Mucosa of rectum (tissue), 2 donors: ENCODE measurements at regions not wholly inside any gene's neighbourhood (a gene's known extent, or its start where the extent isn't known, plus 50 kb on each side); places are given as distances from the start of the nearest gene placed in this dataset.
"Not testable (repeated sequence)": the region's sequence is repeated elsewhere in the genome, so short reads cannot be mapped to it uniquely, and the experiment has no call there.

ENCODE experiments used
- H3K27ac ChIP-seq, 2 donors: one replicate each; pipeline ENCODE4 v1.7.0; 2013; ENCODE audit warnings: inconsistent platforms in 2 of 2, low read depth in 2 of 2, low read length in 2 of 2
- H3K27me3 ChIP-seq, 2 donors: one replicate each; pipeline ENCODE4 v1.7.0; 2013; ENCODE audit warnings: low read length in 2 of 2; ENCODE audit not compliant: control insufficient read depth in 2 of 2, insufficient read depth in 2 of 2
- H3K36me3 ChIP-seq, 2 donors: one replicate each; pipeline ENCODE4 v1.7.0; 2013; ENCODE audit warnings: low read length in 2 of 2; ENCODE audit not compliant: control insufficient read depth in 2 of 2, insufficient read depth in 2 of 2
- H3K4me1 ChIP-seq, 2 donors: one replicate each; pipeline ENCODE4 v1.7.0; 2013; ENCODE audit warnings: low read length in 2 of 2, mild to moderate bottlenecking in 1 of 2; ENCODE audit not compliant: control insufficient read depth in 2 of 2, insufficient read depth in 2 of 2
- H3K4me3 ChIP-seq, 2 donors: one replicate each; pipeline ENCODE4 v1.7.0; 2013; ENCODE audit warnings: low read length in 2 of 2
- H3K9ac ChIP-seq, 2 donors: one replicate each; pipeline ENCODE4 v1.7.0; 2013; ENCODE audit warnings: low read length in 2 of 2, low read depth in 1 of 2, mild to moderate bottlenecking in 1 of 2
- H3K9me3 ChIP-seq, 2 donors: one replicate each; pipeline ENCODE4 v1.7.0; 2013; ENCODE audit warnings: low read length in 2 of 2; ENCODE audit not compliant: control insufficient read depth in 2 of 2
- donor health status: healthy.
- donor health status: Normal muscosa, but diverticular disease.

DNA sequence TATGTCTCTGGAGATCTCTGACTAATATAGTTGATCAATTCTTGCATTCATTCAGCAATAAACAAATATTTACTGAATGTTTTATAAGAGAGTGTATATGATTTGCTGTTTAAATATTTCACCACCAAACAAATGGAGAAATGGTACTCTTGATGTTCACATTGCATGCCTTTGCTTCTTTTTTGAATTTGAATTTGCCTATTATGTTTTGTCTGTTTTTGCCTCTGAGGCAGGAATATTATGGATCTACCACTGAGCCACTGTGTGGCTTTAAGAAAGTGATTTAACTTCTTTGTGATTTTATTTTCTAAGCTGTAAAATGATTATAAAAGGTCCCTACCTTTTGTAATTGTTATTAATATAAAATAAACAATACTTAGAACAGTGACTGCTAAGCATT lies 345.0 kb downstream of the DOK5 start:
- Histone ChIP-seq H3K4me1 (no peaks in the 10 kb centered on the region), H3K4me3 (no peak overlapping the region), H3K36me3 (no peaks in the 10 kb centered on the region), H3K9me3 (no peaks in the 10 kb centered on the region), H3K9ac (no peak overlapping the region), H3K27ac (no peak overlapping the region), H3K27me3 (no peaks in the 10 kb centered on the region)

DNA sequence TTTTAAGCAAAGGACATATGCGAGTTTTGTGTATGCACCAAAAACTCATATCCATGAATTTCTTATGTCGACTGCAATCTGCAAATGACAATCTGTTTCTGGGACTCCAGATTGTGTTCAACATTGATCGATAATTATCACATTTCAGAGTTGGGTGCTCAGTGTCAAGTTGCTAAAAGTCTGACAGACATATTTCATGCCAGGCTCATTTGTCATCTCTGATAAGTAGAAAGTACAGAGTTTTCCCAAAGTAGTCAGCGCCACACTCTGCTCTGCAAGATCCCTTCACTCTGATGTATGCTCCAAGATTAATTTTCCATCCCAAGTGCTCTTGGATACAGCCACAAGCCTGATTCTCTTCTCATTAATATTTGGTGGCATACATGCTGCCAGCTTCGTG lies 331.1 kb downstream of the DOK5 start:
- H3K27ac ChIP-seq: no peak overlapping the region
- H3K36me3 ChIP-seq: no peaks in the 10 kb centered on the region
- H3K4me1 ChIP-seq: no peaks in the 10 kb centered on the region
- H3K9me3 ChIP-seq: peaks cover 0 to 3% of the 10 kb centered on the region in 2 donors
- H3K9ac ChIP-seq: no peak overlapping the region
- no peaks in the 10 kb centered on the region for H3K27me3 ChIP-seq
- H3K4me3 ChIP-seq: no peak overlapping the region

DNA sequence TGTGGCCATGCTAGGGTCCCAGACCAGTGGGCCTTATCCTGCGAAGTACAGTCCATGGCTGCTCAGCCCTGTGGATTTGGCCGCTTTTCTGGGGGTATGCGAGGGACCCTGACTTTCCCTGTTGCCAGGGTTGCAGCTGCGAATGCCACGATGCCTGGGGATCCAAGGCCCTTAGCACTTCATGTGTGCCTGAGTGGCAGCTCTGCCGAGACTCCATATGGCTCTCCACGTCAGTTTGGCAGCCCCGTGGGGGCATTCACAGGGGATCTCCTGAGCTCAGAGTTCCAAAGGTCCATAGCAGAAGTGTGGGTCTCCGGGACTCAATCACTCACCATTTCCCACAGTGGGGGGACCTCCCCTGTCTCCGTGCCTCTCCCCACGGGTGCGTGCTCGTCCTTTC lies 319.5 kb downstream of the DOK5 start:
- H3K27ac ChIP-seq: no peak overlapping the region
- no peaks in the 10 kb centered on the region for H3K27me3 ChIP-seq
- no peaks in the 10 kb centered on the region for H3K9me3 ChIP-seq
- no peaks in the 10 kb centered on the region for H3K36me3 ChIP-seq
- no peak overlapping the region for H3K9ac ChIP-seq
- H3K4me3 ChIP-seq: no peak overlapping the region
- no peaks in the 10 kb centered on the region for H3K4me1 ChIP-seq

DNA sequence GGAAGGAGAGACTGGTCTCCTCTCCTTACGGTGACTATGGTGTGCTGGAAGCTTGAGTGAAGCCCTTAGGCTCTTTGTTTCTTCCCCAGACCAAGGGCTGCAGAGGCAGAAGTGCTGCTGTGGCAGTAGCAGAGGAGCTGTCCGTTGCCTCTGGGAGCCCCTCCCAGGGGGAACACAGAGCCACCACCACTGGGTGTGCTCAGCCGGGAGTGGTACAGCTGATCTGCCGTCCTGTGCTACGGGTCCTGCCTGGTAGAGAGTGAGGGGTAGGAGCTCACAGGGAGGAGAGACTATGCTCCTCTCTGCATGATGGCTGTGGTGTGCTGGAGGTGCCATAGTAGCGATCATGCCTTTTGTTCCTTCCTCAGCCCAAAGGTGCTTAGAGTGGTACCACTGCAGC lies 318.7 kb downstream of the DOK5 start:
- no peaks in the 10 kb centered on the region for H3K9me3 ChIP-seq
- H3K27me3 ChIP-seq: no peaks in the 10 kb centered on the region
- no peak overlapping the region for H3K27ac ChIP-seq
- H3K36me3 ChIP-seq: no peaks in the 10 kb centered on the region
- no peak overlapping the region for H3K9ac ChIP-seq
- no peak overlapping the region for H3K4me3 ChIP-seq
- no peaks in the 10 kb centered on the region for H3K4me1 ChIP-seq

DNA sequence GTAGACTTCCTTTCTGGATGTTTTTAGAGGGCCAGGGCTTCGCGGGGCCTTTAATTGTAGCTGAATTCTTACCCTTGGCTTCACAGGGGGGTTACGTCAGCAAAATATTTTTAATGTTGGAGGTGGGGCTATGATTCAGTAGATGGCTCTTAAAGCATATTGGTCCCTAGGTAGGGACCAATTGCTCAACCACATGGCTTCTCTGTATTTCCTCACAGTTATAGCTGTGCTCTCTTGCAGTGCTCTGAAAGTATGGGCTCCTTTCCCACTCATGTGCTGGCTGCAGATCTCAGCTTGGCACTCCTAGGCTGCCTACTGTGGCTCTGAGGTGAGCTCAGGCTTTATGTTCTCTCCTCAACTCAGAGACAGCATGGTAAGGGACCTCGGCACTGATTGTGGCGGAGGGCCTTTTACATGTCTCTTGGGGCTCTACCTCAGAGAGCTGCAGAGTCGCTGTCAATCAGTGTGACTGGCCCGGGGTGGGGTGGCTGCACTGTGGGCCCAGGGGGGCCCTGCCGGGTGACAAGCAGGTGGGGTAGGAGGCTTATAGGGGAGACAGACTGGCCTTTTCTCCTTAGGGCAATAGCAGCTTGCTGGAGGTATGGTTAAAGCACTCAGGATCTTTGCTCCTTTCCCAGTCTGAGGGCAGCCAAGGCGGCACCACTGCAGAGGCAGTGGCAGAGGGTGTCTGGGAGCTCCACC lies 318.0 kb downstream of the DOK5 start:
- no peaks in the 10 kb centered on the region for H3K9me3 ChIP-seq
- H3K9ac ChIP-seq: no peak overlapping the region
- no peak overlapping the region for H3K4me3 ChIP-seq
- no peaks in the 10 kb centered on the region for H3K36me3 ChIP-seq
- H3K27ac ChIP-seq: no peak overlapping the region
- no peaks in the 10 kb centered on the region for H3K4me1 ChIP-seq
- H3K27me3 ChIP-seq: no peaks in the 10 kb centered on the region

DNA sequence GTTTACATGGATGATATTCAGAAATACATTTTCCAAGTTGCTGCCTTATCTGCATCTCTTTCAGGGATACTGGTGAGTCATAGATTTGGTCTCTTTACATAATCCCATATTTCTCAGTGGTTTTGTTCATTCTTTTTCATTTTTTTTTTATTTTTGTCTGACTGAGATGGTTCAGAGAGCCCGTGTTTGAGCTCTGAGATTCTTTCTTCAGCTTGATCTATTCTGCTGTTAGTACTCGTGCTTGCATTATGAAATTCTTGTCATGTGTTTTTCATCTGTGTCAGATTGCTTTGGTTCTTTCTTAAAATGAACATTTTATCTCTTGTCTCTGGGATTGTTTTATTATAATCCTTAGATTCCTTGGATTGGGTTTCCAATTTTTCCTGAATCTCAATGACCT lies 317.3 kb downstream of the DOK5 start:
- Histone ChIP-seq H3K36me3 (no peaks in the 10 kb centered on the region), H3K27ac (no peak overlapping the region), H3K9ac (no peak overlapping the region), H3K4me3 (no peak overlapping the region), H3K27me3 (no peaks in the 10 kb centered on the region), H3K9me3 (no peaks in the 10 kb centered on the region), H3K4me1 (no peaks in the 10 kb centered on the region)

DNA sequence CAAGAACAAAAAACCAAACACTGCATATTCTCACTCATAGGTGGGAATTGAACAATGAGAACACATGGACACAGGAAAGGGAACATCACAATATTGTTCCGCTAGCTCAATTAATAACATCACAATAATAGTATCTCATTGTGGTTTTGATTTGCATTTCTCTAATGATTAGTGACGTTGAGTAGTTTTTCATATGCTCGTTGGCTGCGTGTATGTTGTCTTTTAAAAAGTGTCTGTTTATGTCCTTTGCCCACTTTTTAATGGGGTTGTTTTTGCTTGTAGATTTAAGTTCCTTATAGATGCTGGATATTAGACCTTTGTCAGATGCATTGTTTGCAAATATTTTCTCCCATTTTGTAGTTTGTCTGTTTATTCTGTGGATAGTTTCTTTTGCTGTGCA lies 312.9 kb downstream of the DOK5 start:
- not testable (repeated sequence) for H3K4me1 ChIP-seq, H3K27ac ChIP-seq, H3K27me3 ChIP-seq, H3K4me3 ChIP-seq, H3K36me3 ChIP-seq, H3K9me3 ChIP-seq, H3K9ac ChIP-seq

DNA sequence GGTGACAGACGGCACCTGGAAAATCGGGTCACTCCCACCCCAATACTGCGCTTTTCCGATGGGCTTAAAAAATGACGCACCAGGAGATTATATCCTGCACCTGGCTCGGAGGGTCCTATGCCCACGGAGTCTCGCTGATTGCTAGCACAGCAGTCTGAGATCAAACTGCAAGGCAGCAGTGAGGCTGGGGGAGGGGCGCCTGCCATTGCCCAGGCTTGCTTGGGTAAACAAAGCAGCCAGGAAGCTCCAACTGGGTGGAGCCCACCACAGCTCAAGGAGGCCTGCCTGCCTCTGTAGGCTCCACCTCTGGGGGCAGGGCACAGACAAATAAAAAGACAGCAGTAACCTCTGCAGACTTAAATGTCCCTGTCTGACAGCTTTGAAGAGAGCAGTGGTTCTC lies 307.4 kb downstream of the DOK5 start:
- not testable (repeated sequence) for H3K27ac ChIP-seq, H3K9me3 ChIP-seq, H3K4me3 ChIP-seq, H3K9ac ChIP-seq, H3K27me3 ChIP-seq, H3K36me3 ChIP-seq, H3K4me1 ChIP-seq

DNA sequence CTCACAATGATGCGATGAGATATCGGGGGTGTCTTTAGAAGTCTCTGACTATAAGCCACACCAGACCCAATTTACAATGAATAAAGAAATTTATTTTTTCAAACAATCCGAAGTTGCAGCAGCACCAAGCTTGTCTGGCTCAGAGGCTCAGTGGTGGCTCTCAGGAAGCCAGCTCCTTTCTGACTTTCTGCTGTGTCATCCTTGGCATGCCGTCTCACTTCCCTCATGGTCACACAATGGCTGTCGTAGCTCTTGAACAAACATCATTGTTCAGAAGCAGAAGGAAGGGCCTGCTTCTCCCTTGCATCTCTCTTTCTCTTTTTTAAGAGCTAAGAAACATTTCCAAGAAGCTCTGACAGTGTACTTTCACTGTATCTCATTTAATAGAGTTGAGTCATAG lies 299.0 kb downstream of the DOK5 start:
- H3K4me3 ChIP-seq: no peak overlapping the region
- no peaks in the 10 kb centered on the region for H3K27me3 ChIP-seq
- H3K9ac ChIP-seq: no peak overlapping the region
- H3K36me3 ChIP-seq: no peaks in the 10 kb centered on the region
- H3K27ac ChIP-seq: no peak overlapping the region
- no peaks in the 10 kb centered on the region for H3K9me3 ChIP-seq
- no peaks in the 10 kb centered on the region for H3K4me1 ChIP-seq

DNA sequence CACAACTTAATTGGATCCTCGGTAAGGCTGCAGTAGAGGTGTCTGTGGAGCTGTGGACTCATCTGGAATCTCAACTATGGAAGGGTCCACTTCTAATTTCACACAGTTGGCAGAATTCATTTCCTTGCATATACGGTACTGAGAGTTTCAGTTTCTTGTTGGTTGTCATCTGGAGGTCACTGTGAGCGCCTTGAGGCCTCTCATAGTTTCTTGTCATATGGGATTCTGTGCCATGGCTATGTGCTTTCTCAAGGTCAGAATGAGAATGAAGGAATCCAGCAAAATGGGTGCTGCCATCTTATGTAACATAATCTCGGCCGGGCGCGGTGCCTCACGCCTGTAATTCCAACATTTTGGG lies 298.2 kb downstream of the DOK5 start:
- no peaks in the 10 kb centered on the region for H3K9me3 ChIP-seq
- no peak overlapping the region for H3K27ac ChIP-seq
- no peaks in the 10 kb centered on the region for H3K4me1 ChIP-seq

More for the DNA sequence above, 298.2 kb downstream of the DOK5 start:
- Histone ChIP-seq H3K4me3 (no peak overlapping the region), H3K36me3 (no peaks in the 10 kb centered on the region), H3K27me3 (no peaks in the 10 kb centered on the region), H3K9ac (no peak overlapping the region)
